HCT116 (cell line): ENCODE measurements at regions not wholly inside any gene's neighbourhood (a gene's known extent, or its start where the extent isn't known, plus 50 kb on each side); places are given as distances from the start of the nearest gene placed in this dataset.

Experiments
- ATAC-seq: fragments of 200-7000 bp; cut with Tn5 transposase; 2 replicates; pipeline ENCODE4 v1.9.1; 2020; ENCODE audit warnings: mild to moderate bottlenecking, moderate library complexity
- BruUV-seq: library from RNA; stranded (reverse); fragments of 400-500 nt; replicated peaks from 2 replicates; lab custom pipeline; 2021; lab: Mats Ljungman, UMichigan
- CTCF ChIA-PET: fragments of 300-600 bp; sonication (Branson Sonifier 250); formaldehyde crosslinking; loops from one replicate; lab custom pipeline; 2021; ENCODE audit warnings: antibody characterized with exemption; lab: Charles Lee
- POLR2A ChIA-PET: fragments of 300-600, 350-600 bp; sonication (Branson Sonifier 250); formaldehyde crosslinking; loops from one replicate; lab custom pipeline; 2021; ENCODE audit warnings: antibody characterized with exemption; lab: Charles Lee
- RAD21 ChIA-PET, 2 experiments: fragments of 300-600 bp; sonication (Branson Sonifier 250); formaldehyde crosslinking; loops; one replicate each; lab custom pipeline; 2023; ENCODE audit warnings: low total read pairs in 2 of 2; ENCODE audit not compliant: uncharacterized antibody in 2 of 2, unreplicated experiment in 2 of 2, low non-redundant PET in 1 of 2; lab: Charles Lee
- DNase-seq: peaks from one replicate; pipeline ENCODE4 v3.0.0-alpha.2; 2010; ENCODE audit warnings: low read depth, low spot score
- H2AFZ ChIP-seq: fragments of 200-600 bp; shearing (Covaris generic), sonication (generic); 2 replicates; pipeline ENCODE4 v1.6.1; 2017; ENCODE audit warnings: low read depth, mixed run types, mixed read lengths, antibody characterized with exemption, low read length; ENCODE audit not compliant: poor library complexity, severe bottlenecking
- H3K27ac ChIP-seq: 2 replicates; pipeline ENCODE4 v1.5.1; 2012; ENCODE audit warnings: low read depth, low read length
- H3K27me3 ChIP-seq: fragments of 200-600 bp; sonication (generic); 2 replicates; pipeline ENCODE4 v1.6.1; 2016; ENCODE audit warnings: mixed run types, low read length, mixed read lengths; ENCODE audit not compliant: insufficient read depth
- H3K36me3 ChIP-seq, 2 experiments: fragments of 200-500 bp in 1 of 2; fragments of 200-600 bp in 1 of 2; sonication (Bioruptor generic) in 1 of 2; sonication (generic) in 1 of 2; 2 replicates each; pipeline versions ENCODE4 v1.5.1 to v1.6.1; 2014 to 2016; ENCODE audit warnings: low read length in 2 of 2, inconsistent platforms in 1 of 2, mixed read lengths in 1 of 2, mixed run types in 1 of 2; ENCODE audit not compliant: insufficient read depth in 2 of 2, control insufficient read depth in 1 of 2
- H3K4me1 ChIP-seq, 2 experiments: fragments of 200-600 bp in 1 of 2; sonication (generic) in 1 of 2; 2 replicates each; pipeline versions ENCODE4 v1.5.1 to v1.6.1; 2012 to 2017; ENCODE audit warnings: low read length in 2 of 2, inconsistent platforms in 1 of 2, mild to moderate bottlenecking in 1 of 2, mixed read lengths in 1 of 2, mixed run types in 1 of 2, moderate library complexity in 1 of 2; ENCODE audit not compliant: insufficient read depth in 2 of 2, control insufficient read depth in 1 of 2
- H3K4me2 ChIP-seq: fragments of 200-600 bp; sonication (generic); 2 replicates; pipeline ENCODE4 v1.6.1; 2017; ENCODE audit warnings: mixed run types, low read length, mixed read lengths
- H3K4me3 ChIP-seq, 2 experiments: fragments of 200-600 bp in 1 of 2; sonication (generic) in 1 of 2; replicated peaks in 1 of 2; 2 replicates each; pipeline ENCODE4 v1.5.1; 2011 to 2016; ENCODE audit warnings: low read length in 2 of 2, control low read depth in 1 of 2, low read depth in 1 of 2, mild to moderate bottlenecking in 1 of 2, mixed read lengths in 1 of 2, mixed run types in 1 of 2
- H3K79me2 ChIP-seq: fragments of 200-600 bp; sonication (generic); 2 replicates; pipeline ENCODE4 v1.6.1; 2017; ENCODE audit warnings: mild to moderate bottlenecking, mixed run types, low read length, moderate library complexity, mixed read lengths; ENCODE audit not compliant: insufficient read depth
- H3K9ac ChIP-seq: fragments of 200-600 bp; sonication (generic); 2 replicates; pipeline ENCODE4 v1.6.1; 2016; ENCODE audit warnings: low read length, mixed read lengths
- H3K9me2 ChIP-seq: fragments of 200-600 bp; sonication (generic), shearing (Covaris generic); 2 replicates; pipeline ENCODE4 v1.6.1; 2017; ENCODE audit warnings: mixed run types, mild to moderate bottlenecking, moderate library complexity; ENCODE audit not compliant: insufficient read depth
- H3K9me3 ChIP-seq, 2 experiments: fragments of 200-500 bp in 1 of 2; fragments of 200-600 bp in 1 of 2; sonication (Bioruptor generic) in 1 of 2; sonication (generic) in 1 of 2; 2 replicates each; pipeline ENCODE4 v1.6.1; 2014 to 2017; ENCODE audit warnings: low read length in 2 of 2, mixed read lengths in 2 of 2, inconsistent platforms in 1 of 2, low read depth in 1 of 2, mild to moderate bottlenecking in 1 of 2, mixed run types in 1 of 2, moderate library complexity in 1 of 2; ENCODE audit not compliant: control insufficient read depth in 1 of 2, insufficient read depth in 1 of 2
- H4K20me1 ChIP-seq: fragments of 200-600 bp; sonication (generic), shearing (Covaris generic); 2 replicates; pipeline ENCODE4 v1.6.1; 2017; ENCODE audit warnings: mixed run types, mild to moderate bottlenecking, moderate library complexity; ENCODE audit not compliant: insufficient read depth
- CBX3 ChIP-seq: IDR thresholded peaks from 2 replicates; pipeline ENCODE4 v1.6.1; 2012; ENCODE audit warnings: low read depth
- CEBPB ChIP-seq: IDR thresholded peaks from 2 replicates; pipeline ENCODE4 v1.6.1; 2012; ENCODE audit warnings: low read depth
- EZH2phosphoT487 ChIP-seq: fragments of 200-600 bp; IDR thresholded peaks from 2 replicates; pipeline ENCODE4 v1.6.1; 2018; ENCODE audit warnings: antibody characterized with exemption, borderline replicate concordance
- POLR2A ChIP-seq: IDR thresholded peaks from 2 replicates; pipeline ENCODE4 v1.7.0; 2011; ENCODE audit warnings: borderline replicate concordance; ENCODE audit not compliant: insufficient read depth, insufficient read length; ENCODE audit errors: extremely low read depth
- POLR2AphosphoS5 ChIP-seq: IDR thresholded peaks from 2 replicates; pipeline ENCODE4 v1.6.1; 2011; ENCODE audit warnings: mild to moderate bottlenecking, low read depth, low read length, moderate library complexity
- RAD21 ChIP-seq: IDR thresholded peaks from 2 replicates; pipeline ENCODE4 v1.6.1; 2012; ENCODE audit warnings: low read depth, mild to moderate bottlenecking
- SIN3A ChIP-seq: IDR thresholded peaks from 2 replicates; pipeline ENCODE4 v1.6.1; 2012; ENCODE audit warnings: low read depth
- TCF7L2 ChIP-seq: IDR thresholded peaks from 2 replicates; pipeline ENCODE4 v1.7.0; 2011; ENCODE audit warnings: borderline replicate concordance, inconsistent platforms; ENCODE audit not compliant: insufficient read depth, insufficient read length; ENCODE audit errors: extremely low read depth
- ZFX ChIP-seq: fragments of 450-650 bp; IDR thresholded peaks from 2 replicates; pipeline ENCODE4 v1.6.1; 2017
- intact Hi-C: fragments of 100-400 bp; cut with micrococcal nuclease; formaldehyde crosslinking; loops from 2 replicates; pipeline ENCODE4 v1.10.0; 2022
- TF ChIP-seq, protein P1 (sequence below): IDR thresholded peaks from 2 replicates; pipeline ENCODE4 v1.6.1; 2012; ENCODE audit warnings: low read depth
- TF ChIP-seq, protein P2 (sequence below), 3 experiments: fragments of 200-600 bp in 1 of 3; sonication (generic) in 1 of 3; IDR thresholded peaks in 2 of 3; conservative IDR thresholded peaks in 1 of 3; 2 replicates each; pipeline ENCODE4 v1.5.1; 2012 to 2017; ENCODE audit warnings: low read depth in 2 of 3, low read length in 2 of 3, antibody characterized with exemption in 1 of 3, borderline replicate concordance in 1 of 3, control low read depth in 1 of 3, mild to moderate bottlenecking in 1 of 3, mixed read lengths in 1 of 3, mixed run types in 1 of 3, moderate library complexity in 1 of 3; ENCODE audit not compliant: insufficient read depth in 1 of 3

DNA sequence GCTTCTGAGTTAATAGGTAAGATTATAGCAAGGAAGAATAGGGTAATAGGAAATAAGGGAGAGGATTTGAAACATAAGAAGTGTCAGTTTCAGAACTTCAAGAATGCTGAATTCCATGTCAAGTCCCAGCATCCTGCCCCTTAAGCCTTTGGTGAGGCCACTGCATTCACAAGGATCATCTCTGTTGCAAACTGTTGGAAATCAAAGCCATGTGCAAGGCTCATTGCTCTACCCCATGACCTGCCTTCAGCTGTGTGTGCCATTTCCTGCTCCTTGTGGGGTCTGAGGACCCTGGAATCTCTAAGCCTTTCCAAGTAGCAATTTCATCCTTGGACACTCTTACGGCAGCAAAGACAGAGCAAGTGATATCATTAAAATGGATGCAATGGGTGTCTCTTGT, 203.0 kb downstream of the CDC5L start:
- Histone ChIP-seq H3K36me3 (no peaks in the 10 kb centered on the region), H3K9me2 (no peaks in the 10 kb centered on the region), H3K27me3 (no peaks in the 10 kb centered on the region), H3K4me2 (no peak overlapping the region), H3K9ac (no peak overlapping the region), H2AFZ (no peak overlapping the region), H4K20me1 (no peaks in the 10 kb centered on the region), H3K9me3 (no peaks in the 10 kb centered on the region), H3K27ac (no peak overlapping the region), H3K79me2 (no peaks in the 10 kb centered on the region), H3K4me3 (no peak overlapping the region), H3K4me1 (no peaks in the 10 kb centered on the region)
- TF ChIP-seq, protein P1, sequence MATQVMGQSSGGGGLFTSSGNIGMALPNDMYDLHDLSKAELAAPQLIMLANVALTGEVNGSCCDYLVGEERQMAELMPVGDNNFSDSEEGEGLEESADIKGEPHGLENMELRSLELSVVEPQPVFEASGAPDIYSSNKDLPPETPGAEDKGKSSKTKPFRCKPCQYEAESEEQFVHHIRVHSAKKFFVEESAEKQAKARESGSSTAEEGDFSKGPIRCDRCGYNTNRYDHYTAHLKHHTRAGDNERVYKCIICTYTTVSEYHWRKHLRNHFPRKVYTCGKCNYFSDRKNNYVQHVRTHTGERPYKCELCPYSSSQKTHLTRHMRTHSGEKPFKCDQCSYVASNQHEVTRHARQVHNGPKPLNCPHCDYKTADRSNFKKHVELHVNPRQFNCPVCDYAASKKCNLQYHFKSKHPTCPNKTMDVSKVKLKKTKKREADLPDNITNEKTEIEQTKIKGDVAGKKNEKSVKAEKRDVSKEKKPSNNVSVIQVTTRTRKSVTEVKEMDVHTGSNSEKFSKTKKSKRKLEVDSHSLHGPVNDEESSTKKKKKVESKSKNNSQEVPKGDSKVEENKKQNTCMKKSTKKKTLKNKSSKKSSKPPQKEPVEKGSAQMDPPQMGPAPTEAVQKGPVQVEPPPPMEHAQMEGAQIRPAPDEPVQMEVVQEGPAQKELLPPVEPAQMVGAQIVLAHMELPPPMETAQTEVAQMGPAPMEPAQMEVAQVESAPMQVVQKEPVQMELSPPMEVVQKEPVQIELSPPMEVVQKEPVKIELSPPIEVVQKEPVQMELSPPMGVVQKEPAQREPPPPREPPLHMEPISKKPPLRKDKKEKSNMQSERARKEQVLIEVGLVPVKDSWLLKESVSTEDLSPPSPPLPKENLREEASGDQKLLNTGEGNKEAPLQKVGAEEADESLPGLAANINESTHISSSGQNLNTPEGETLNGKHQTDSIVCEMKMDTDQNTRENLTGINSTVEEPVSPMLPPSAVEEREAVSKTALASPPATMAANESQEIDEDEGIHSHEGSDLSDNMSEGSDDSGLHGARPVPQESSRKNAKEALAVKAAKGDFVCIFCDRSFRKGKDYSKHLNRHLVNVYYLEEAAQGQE = no peak
- TF ChIP-seq CEBPB = no peak
- no peak for TF ChIP-seq CBX3
- no peak for TF ChIP-seq EZH2phosphoT487
- no peak for TF ChIP-seq POLR2A
- DNase-seq = no peak
- no peak for ATAC-seq
- ChIA-PET CTCF (no interaction called here), POLR2A (no interaction called here), RAD21 (no interaction called here)
- BruUV-seq = no TSS peak
- intact Hi-C loops = loop anchor here (10.0 kb wide), 1 partner anchor 116 kb away; no protein-coding TSS in a partner anchor

DNA sequence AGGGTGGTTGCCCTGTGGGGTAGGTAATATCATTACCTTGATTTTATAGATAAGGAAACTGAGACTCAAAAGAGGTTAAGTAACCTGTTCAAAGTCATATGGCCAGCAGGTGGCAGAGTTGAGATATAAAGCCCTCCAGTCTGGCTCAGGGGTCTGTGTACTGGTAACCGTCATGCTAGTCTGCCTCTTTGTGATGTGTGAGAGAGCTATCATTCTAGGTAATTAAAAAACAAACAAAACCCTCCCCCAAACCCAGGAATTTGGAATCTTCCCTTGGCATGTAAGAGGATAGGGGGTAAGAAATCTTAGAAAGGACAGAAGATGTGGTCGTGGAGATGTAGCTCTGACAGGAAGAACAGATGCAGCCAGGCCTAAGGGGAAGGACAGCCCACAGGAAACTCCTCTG, 206.0 kb downstream of the CDC5L start:
- ATAC-seq = peak; percentile 96
- CTCF ChIA-PET = interaction anchor here (0.7 to 3.4 kb wide), 11 partner anchors 9 to 1353 kb away, joined by 3 to 23 read pairs (median 3); no protein-coding TSS in a partner anchor
- Histone ChIP-seq H3K27ac (no peak overlapping the region), H3K4me1 (no peaks in the 10 kb centered on the region), H4K20me1 (no peaks in the 10 kb centered on the region), H3K4me3 (no peak overlapping the region), H3K27me3 (no peaks in the 10 kb centered on the region), H3K9me2 (no peaks in the 10 kb centered on the region), H3K9me3 (no peaks in the 10 kb centered on the region), H3K79me2 (no peaks in the 10 kb centered on the region), H3K36me3 (no peaks in the 10 kb centered on the region), H3K4me2 (no peak overlapping the region), H2AFZ (no peak overlapping the region), H3K9ac (no peak overlapping the region)
- no TSS peak for BruUV-seq
- DNase-seq = peak; percentile 54
- POLR2A ChIA-PET = no interaction called here
- intact Hi-C loops = loop anchor here (1.0 to 10.0 kb wide), 2 partner anchors 119 to 1329 kb away; no protein-coding TSS in a partner anchor
- TF ChIP-seq, protein P2, sequence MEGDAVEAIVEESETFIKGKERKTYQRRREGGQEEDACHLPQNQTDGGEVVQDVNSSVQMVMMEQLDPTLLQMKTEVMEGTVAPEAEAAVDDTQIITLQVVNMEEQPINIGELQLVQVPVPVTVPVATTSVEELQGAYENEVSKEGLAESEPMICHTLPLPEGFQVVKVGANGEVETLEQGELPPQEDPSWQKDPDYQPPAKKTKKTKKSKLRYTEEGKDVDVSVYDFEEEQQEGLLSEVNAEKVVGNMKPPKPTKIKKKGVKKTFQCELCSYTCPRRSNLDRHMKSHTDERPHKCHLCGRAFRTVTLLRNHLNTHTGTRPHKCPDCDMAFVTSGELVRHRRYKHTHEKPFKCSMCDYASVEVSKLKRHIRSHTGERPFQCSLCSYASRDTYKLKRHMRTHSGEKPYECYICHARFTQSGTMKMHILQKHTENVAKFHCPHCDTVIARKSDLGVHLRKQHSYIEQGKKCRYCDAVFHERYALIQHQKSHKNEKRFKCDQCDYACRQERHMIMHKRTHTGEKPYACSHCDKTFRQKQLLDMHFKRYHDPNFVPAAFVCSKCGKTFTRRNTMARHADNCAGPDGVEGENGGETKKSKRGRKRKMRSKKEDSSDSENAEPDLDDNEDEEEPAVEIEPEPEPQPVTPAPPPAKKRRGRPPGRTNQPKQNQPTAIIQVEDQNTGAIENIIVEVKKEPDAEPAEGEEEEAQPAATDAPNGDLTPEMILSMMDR (IDR thresholded peaks at IDR 0.05 in 2 of 3, conservative IDR thresholded peaks at IDR 0.05 in 1 of 3; ENCODE audit: borderline replicate concordance in 1 of 3, insufficient read depth in 1 of 3, low read depth in 2 of 3, low read length in 2 of 3) = peak; percentile 43 to 71 (median 62); a peak in 5 of 6 replicates
- TF ChIP-seq TCF7L2 (no peak), CEBPB (no peak), ZFX (no peak), RAD21 (peak; percentile 67), POLR2A (no peak), POLR2AphosphoS5 (no peak), SIN3A (no peak)
- RAD21 ChIA-PET = interaction anchor here (0.9 to 1.3 kb wide), 3 partner anchors 37 to 118 kb away, joined by 3 read pairs; no protein-coding TSS in a partner anchor
